Sigmoid colon (tissue), 4 donors: ENCODE measurements at regions not wholly inside any gene's neighbourhood (a gene's known extent, or its start where the extent isn't known, plus 50 kb on each side); places are given as distances from the start of the nearest gene placed in this dataset.

ENCODE experiments used
- CTCF ChIP-seq, 4 experiments: fragments of 450-650 bp in 3 of 4; fragments of 200-600 bp in 1 of 4; IDR thresholded peaks; one replicate each; pipeline ENCODE4 v1.5.1; 2016 to 2019; ENCODE audit warnings: antibody characterized with exemption in 4 of 4, mild to moderate bottlenecking in 3 of 4, moderate library complexity in 2 of 4
- POLR2A ChIP-seq, 2 donors: fragments of 450-650 bp; IDR thresholded peaks; one replicate each; pipeline ENCODE4 v1.6.1; 2016; ENCODE audit warnings: antibody characterized with exemption in 2 of 2, mild to moderate bottlenecking in 2 of 2, moderate library complexity in 2 of 2
- POLR2AphosphoS5 ChIP-seq, 4 donors: sonication (generic); formaldehyde crosslinking; IDR thresholded peaks; one replicate each; pipeline ENCODE4 v1.6.1; 2017; ENCODE audit warnings: antibody characterized with exemption in 4 of 4

DNA sequence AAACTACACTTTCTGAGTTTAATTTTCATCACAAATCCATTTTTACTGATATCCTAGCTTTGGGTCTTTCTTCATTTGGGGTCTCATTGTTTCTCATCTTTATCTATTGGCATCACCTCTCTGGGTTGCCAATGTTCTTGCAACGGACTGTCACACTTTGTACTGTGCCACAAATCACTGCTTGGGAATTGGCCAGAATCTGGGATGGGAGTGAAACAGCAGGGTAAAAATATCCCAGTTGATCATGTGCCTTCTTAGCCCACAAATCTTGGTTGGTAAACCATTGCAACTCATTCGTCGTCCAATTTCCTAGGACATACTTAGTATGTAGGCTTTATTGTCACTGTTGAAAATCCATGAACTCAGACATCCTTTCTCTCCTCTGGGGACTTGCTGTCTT lies 698.5 kb downstream of the OTOL1 start:
- no peak for TF ChIP-seq CTCF (IDR thresholded peaks at IDR 0.05)
- TF ChIP-seq POLR2A (IDR thresholded peaks at IDR 0.05), result no peak
- no peak for TF ChIP-seq POLR2AphosphoS5 (IDR thresholded peaks at IDR 0.05)
